Progenitor cell of endocrine pancreas (in vitro differentiated cells): ENCODE measurements at regions not wholly inside any gene's neighbourhood (a gene's known extent, or its start where the extent isn't known, plus 50 kb on each side); places are given as distances from the start of the nearest gene placed in this dataset.
A peak's percentile ranks its signal among the peaks of the same experiment; 100 is the strongest.

Source experiments
- DNase-seq: peaks from one replicate; pipeline ENCODE4 v3.0.0; 2021; ENCODE audit warnings: low spot score; ENCODE audit not compliant: unreplicated experiment
- H3K27ac Mint-ChIP-seq: 2 replicates; pipeline ENCODE4 v1.8.0; 2021; ENCODE audit warnings: mild to moderate bottlenecking, moderate library complexity, mixed read lengths
- H3K27me3 Mint-ChIP-seq: 2 replicates; pipeline ENCODE4 v1.8.0; 2021; ENCODE audit warnings: mixed read lengths
- H3K36me3 Mint-ChIP-seq: 2 replicates; pipeline ENCODE4 v1.8.0; 2022; ENCODE audit warnings: mixed read lengths; ENCODE audit not compliant: insufficient read depth
- H3K4me1 Mint-ChIP-seq: 2 replicates; pipeline ENCODE4 v1.8.0; 2021; ENCODE audit warnings: low read depth, mixed read lengths
- H3K4me3 Mint-ChIP-seq: 2 replicates; pipeline ENCODE4 v1.8.0; 2021; ENCODE audit warnings: low read depth, mild to moderate bottlenecking, moderate library complexity, mixed read lengths
- H3K9me3 Mint-ChIP-seq: 2 replicates; pipeline ENCODE4 v1.8.0; 2021; ENCODE audit warnings: low read depth, mixed read lengths
- TF ChIP-seq, protein P1 (sequence below): fragments of 200-600 bp; sonication (generic); IDR thresholded peaks from one replicate; pipeline ENCODE4 v1.5.0; 2021; ENCODE audit warnings: antibody characterized with exemption, mild to moderate bottlenecking; ENCODE audit not compliant: unreplicated experiment

GRCh38 chr19:30799865-30800755 lies 427.9 kb downstream of the ZNF536 start:
- Mint-ChIP-seq H3K4me3 (no peak overlapping the region), H3K9me3 (no peaks in the 10 kb centered on the region), H3K4me1 (no peaks in the 10 kb centered on the region), H3K27ac (no peak overlapping the region), H3K36me3 (no peaks in the 10 kb centered on the region), H3K27me3 (peaks cover 47% of the 10 kb centered on the region)
- TF ChIP-seq, protein P1, sequence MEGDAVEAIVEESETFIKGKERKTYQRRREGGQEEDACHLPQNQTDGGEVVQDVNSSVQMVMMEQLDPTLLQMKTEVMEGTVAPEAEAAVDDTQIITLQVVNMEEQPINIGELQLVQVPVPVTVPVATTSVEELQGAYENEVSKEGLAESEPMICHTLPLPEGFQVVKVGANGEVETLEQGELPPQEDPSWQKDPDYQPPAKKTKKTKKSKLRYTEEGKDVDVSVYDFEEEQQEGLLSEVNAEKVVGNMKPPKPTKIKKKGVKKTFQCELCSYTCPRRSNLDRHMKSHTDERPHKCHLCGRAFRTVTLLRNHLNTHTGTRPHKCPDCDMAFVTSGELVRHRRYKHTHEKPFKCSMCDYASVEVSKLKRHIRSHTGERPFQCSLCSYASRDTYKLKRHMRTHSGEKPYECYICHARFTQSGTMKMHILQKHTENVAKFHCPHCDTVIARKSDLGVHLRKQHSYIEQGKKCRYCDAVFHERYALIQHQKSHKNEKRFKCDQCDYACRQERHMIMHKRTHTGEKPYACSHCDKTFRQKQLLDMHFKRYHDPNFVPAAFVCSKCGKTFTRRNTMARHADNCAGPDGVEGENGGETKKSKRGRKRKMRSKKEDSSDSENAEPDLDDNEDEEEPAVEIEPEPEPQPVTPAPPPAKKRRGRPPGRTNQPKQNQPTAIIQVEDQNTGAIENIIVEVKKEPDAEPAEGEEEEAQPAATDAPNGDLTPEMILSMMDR = peak; percentile 78
- DNase-seq = peak; percentile 54

GRCh38 chr19:30795727-30796126 lies 423.5 kb downstream of the ZNF536 start:
- H3K4me3 Mint-ChIP-seq = no peak overlapping the region
- H3K27me3 Mint-ChIP-seq = peaks cover 37% of the 10 kb centered on the region
- TF ChIP-seq, protein P1 = no peak
- H3K27ac Mint-ChIP-seq = no peak overlapping the region
- no peaks in the 10 kb centered on the region for H3K9me3 Mint-ChIP-seq
- DNase-seq = no peak
- no peaks in the 10 kb centered on the region for H3K36me3 Mint-ChIP-seq
- H3K4me1 Mint-ChIP-seq = no peaks in the 10 kb centered on the region

DNA sequence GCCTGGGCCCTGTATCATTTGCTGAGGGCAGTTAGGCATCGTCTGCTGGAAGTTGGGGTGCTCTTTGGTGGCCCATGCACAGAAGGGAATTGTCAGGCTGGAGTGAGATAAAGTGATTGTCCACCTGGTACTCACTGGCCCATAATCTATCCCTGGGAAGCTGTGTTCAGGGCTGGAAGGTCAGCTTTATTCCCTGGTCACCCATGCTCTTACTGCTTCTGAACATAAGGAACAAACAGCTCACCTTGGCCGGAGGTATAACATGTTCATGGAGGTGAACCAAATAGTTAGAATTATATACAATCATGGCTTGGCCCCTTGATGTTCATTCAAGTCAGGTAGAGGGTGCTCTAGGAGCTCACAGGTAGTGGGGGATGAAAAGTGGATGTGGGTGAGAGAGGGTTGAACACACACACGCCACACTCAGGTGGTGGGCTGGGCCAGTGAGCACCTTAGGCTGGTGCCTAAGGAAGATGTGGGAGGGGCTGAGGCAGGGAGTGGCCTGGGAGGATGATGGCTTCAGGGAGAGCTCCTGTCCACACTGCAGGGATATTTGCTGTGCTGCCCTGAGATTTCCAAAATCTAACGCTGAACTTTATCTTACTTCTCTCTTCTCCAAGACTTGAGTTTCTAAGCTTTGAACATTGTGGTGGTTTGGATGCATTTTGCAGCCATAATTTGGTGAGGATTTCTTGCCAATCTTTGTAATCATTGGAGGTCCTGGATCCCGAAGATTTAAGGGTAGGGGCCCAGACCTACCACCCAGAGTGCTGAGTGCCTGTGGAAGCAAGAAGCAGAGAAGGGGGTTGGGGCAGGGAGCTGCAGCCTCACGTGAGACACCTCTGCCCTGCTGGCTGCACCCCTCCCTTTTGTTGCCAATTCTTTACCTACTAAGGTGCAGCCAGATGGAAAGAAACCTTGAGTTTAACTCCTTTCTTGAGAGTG lies 420.6 kb downstream of the ZNF536 start:
- no peak overlapping the region for H3K4me3 Mint-ChIP-seq
- peaks cover 18% of the 10 kb centered on the region for H3K27me3 Mint-ChIP-seq
- H3K9me3 Mint-ChIP-seq = peaks cover 2% of the 10 kb centered on the region
- no peaks in the 10 kb centered on the region for H3K36me3 Mint-ChIP-seq
- no peak for DNase-seq
- H3K4me1 Mint-ChIP-seq = no peaks in the 10 kb centered on the region
- no peak overlapping the region for H3K27ac Mint-ChIP-seq
- TF ChIP-seq, protein P1 = no peak

DNA sequence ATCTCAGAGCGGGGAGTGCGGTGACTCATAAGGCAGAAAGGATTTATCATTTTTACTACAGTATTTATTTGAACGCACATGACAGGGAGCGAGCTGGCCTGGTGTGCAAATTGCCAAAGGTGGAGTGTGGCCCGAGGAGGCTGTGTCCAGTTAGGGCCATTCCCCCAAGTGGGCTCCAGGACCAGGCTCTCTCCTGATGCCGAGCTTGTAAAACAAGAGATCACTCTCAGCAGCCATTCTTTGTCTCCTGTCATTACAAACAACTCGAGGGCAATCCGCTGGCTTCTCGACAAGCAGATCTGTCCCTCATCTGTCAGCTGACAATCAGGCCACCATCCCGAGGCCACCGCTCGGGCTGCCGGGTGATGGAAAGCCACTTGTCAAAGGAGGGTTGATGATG lies 418.9 kb downstream of the ZNF536 start:
- no peaks in the 10 kb centered on the region for H3K36me3 Mint-ChIP-seq
- H3K27me3 Mint-ChIP-seq = peaks cover 20% of the 10 kb centered on the region
- no peak overlapping the region for H3K4me3 Mint-ChIP-seq
- H3K4me1 Mint-ChIP-seq = no peaks in the 10 kb centered on the region
- TF ChIP-seq, protein P1 = no peak
- H3K9me3 Mint-ChIP-seq = peaks cover 2% of the 10 kb centered on the region
- no peak overlapping the region for H3K27ac Mint-ChIP-seq
- DNase-seq = no peak

- no peak for DNase-seq
- H3K36me3 Mint-ChIP-seq = no peaks in the 10 kb centered on the region
- TF ChIP-seq, protein P1 = no peak
- no peak overlapping the region for H3K27ac Mint-ChIP-seq
- H3K4me1 Mint-ChIP-seq = no peaks in the 10 kb centered on the region
- no peak overlapping the region for H3K4me3 Mint-ChIP-seq
- H3K9me3 Mint-ChIP-seq = peaks cover 2% of the 10 kb centered on the region
- peaks cover 19% of the 10 kb centered on the region for H3K27me3 Mint-ChIP-seq
Observed at GRCh38 chr19:30790056-30790680, 418.0 kb downstream of the ZNF536 start.
